ENCODE measurements at regions not wholly inside any gene's neighbourhood (a gene's known extent, or its start where the extent isn't known, plus 50 kb on each side); places are given as distances from the start of the nearest gene placed in this dataset.

GRCh38 chr14:44609201-44609600 lies 102.1 kb upstream of the FSCB start:
- dilution Hi-C loops (cut with HindIII; ENCODE audit: low sequenced_read_pairs, unreplicated experiment) (no loop called here), intact Hi-C loops (cut with micrococcal nuclease) (no loop called here), in situ Hi-C loops (cut with MboI; ENCODE audit: low sequenced_read_pairs) (no loop called here)
- Histone ChIP-seq H2BK120ac (ENCODE audit: low read depth, low read length) (no peak overlapping the region), H2BK15ac (ENCODE audit: low read depth, low read length) (no peak overlapping the region), H2AFZ (replicated peaks; ENCODE audit: low read length, poor library complexity) (no peak overlapping the region), H3K4me1 (ENCODE audit: control insufficient read depth, insufficient read depth, low read length) (no peaks in the 10 kb centered on the region), H4K5ac (ENCODE audit: low read depth, low read length) (no peak overlapping the region), H2BK5ac (ENCODE audit: low read depth, low read length, poor library complexity, severe bottlenecking) (no peak overlapping the region), H4K8ac (ENCODE audit: low read depth in 2 of 2, low read length in 2 of 2) (no peak overlapping the region), H3K14ac (replicated peaks; ENCODE audit: low read depth, low read length) (no peak overlapping the region), H3K4me3 (ENCODE audit: insufficient read depth, low read depth, low read length) (no peak overlapping the region), H3K27me3 (ENCODE audit: control insufficient read depth, insufficient read depth, low read length) (no peaks in the 10 kb centered on the region), H3K23ac (ENCODE audit: low read depth, low read length) (no peak overlapping the region), H4K20me1 (ENCODE audit: insufficient read depth, low read length) (no peaks in the 10 kb centered on the region), H3K9me3 (ENCODE audit: control insufficient read depth, insufficient read depth, low read length) (peaks cover 3% of the 10 kb centered on the region; the same call in 1 of the 2 replicates), H3K56ac (ENCODE audit: extremely low read depth, insufficient read depth, low read length) (no peak overlapping the region), H2AK9ac (replicated peaks; ENCODE audit: low read depth, low read length, poor library complexity) (no peak overlapping the region), H3K9ac (ENCODE audit: low read depth, low read length) (no peak overlapping the region), H3K79me1 (ENCODE audit: low read depth in 1 of 2, low read length in 2 of 2) (no peaks in the 10 kb centered on the region), H2BK20ac (ENCODE audit: low read depth, low read length) (no peak overlapping the region), H3K27ac (ENCODE audit: insufficient read depth, low read length) (no peak overlapping the region), H3K36me3 (ENCODE audit: control insufficient read depth, insufficient read depth, low read length) (no peaks in the 10 kb centered on the region), H2AK5ac (ENCODE audit: low read depth, low read length) (no peak overlapping the region), H4K91ac (ENCODE audit: insufficient read depth, low read depth, low read length) (no peak overlapping the region), H3K4me2 (ENCODE audit: low read depth, low read length) (no peak overlapping the region), H3K9me1 (ENCODE audit: insufficient read depth, low read length) (no peaks in the 10 kb centered on the region), H3K18ac (ENCODE audit: low read depth, low read length) (no peak overlapping the region), H3K4ac (ENCODE audit: low read depth, low read length) (no peak overlapping the region)
- DNase-seq (no peak), ATAC-seq (ENCODE audit: low read depth) (no peak)
- CTCF ChIA-PET = no interaction called here
- POLR2A ChIA-PET (ENCODE audit: unreplicated experiment) = no interaction called here
- TF ChIP-seq CTCF (conservative IDR thresholded peaks at IDR 0.05; ENCODE audit: low read depth, low read length) (no peak), NFE2L2 (IDR thresholded peaks at IDR 0.05; ENCODE audit: low read depth, low read length) (no peak), POLR2A (IDR thresholded peaks at IDR 0.05; ENCODE audit: low read depth, low read length) (no peak), CEBPB (IDR thresholded peaks at IDR 0.05; ENCODE audit: low read depth, low read length) (no peak), BHLHE40 (IDR thresholded peaks at IDR 0.05; ENCODE audit: low read depth, low read length) (no peak), ELK1 (IDR thresholded peaks at IDR 0.05; ENCODE audit: borderline replicate concordance, low read depth, low read length) (no peak), RCOR1 (IDR thresholded peaks at IDR 0.05; ENCODE audit: insufficient replicate concordance, low read length) (no peak), CHD1 (IDR thresholded peaks at IDR 0.05; ENCODE audit: low read depth, low read length) (no peak)
- no TSS peak for BruUV-seq (replicated peaks)
- no CpG with 5 or more reads among the region's 1 CpG for WGBS, 2 experiments (ENCODE audit: extremely low coverage in 2 of 2, insufficient read length in 1 of 2)

All from IMR-90 (cell line).